ENCODE measurements at regions not wholly inside any gene's neighbourhood (a gene's known extent, or its start where the extent isn't known, plus 50 kb on each side); places are given as distances from the start of the nearest gene placed in this dataset.

- RAD21 ChIA-PET (ENCODE audit: low non-redundant PET in 1 of 2, low total read pairs in 2 of 2, uncharacterized antibody in 2 of 2, unreplicated experiment in 2 of 2) = no interaction called here
- no peaks in the 10 kb centered on the region for H4K20me1 ChIP-seq (ENCODE audit: insufficient read depth)
- no peak for ATAC-seq
- no peak overlapping the region for H3K4me3 ChIP-seq (replicated peaks in 1 of 2; ENCODE audit: low read depth in 1 of 2, low read length in 2 of 2)
- no peaks in the 10 kb centered on the region for H3K9me3 ChIP-seq (ENCODE audit: control insufficient read depth in 1 of 2, insufficient read depth in 1 of 2, low read depth in 1 of 2, low read length in 2 of 2)
- no peak overlapping the region for H2AFZ ChIP-seq (ENCODE audit: low read depth, low read length, poor library complexity, severe bottlenecking)
- no peak for DNase-seq (ENCODE audit: low read depth, low spot score)
- H3K27me3 ChIP-seq (ENCODE audit: insufficient read depth, low read length) = no peaks in the 10 kb centered on the region
- no TSS peak for BruUV-seq (replicated peaks)
- no peak overlapping the region for H3K4me2 ChIP-seq (ENCODE audit: low read length)
- H3K9me2 ChIP-seq (ENCODE audit: insufficient read depth) = no peaks in the 10 kb centered on the region
- POLR2A ChIA-PET = no interaction called here
- intact Hi-C loops (cut with micrococcal nuclease) = no loop called here
- no peak overlapping the region for H3K27ac ChIP-seq (ENCODE audit: low read depth, low read length)
- no peaks in the 10 kb centered on the region for H3K36me3 ChIP-seq (ENCODE audit: control insufficient read depth in 1 of 2, insufficient read depth in 2 of 2, low read length in 2 of 2)
- peaks cover 18 to 30% of the 10 kb centered on the region in 2 experiments for H3K4me1 ChIP-seq (ENCODE audit: control insufficient read depth in 1 of 2, insufficient read depth in 2 of 2, low read length in 2 of 2)
- CTCF ChIA-PET = no interaction called here
- H3K79me2 ChIP-seq (ENCODE audit: insufficient read depth, low read length) = no peaks in the 10 kb centered on the region
- no peak overlapping the region for H3K9ac ChIP-seq (ENCODE audit: low read length)
- no peak for TF ChIP-seq ZBTB33 (IDR thresholded peaks at IDR 0.05; ENCODE audit: extremely low read depth, insufficient replicate concordance, low read length)
- TF ChIP-seq FOSL1 (IDR thresholded peaks at IDR 0.05; ENCODE audit: low read depth) = no peak
- TF ChIP-seq ZFX (IDR thresholded peaks at IDR 0.05) = no peak
- no peak for TF ChIP-seq SP1 (IDR thresholded peaks at IDR 0.05; ENCODE audit: low read depth)
- no peak for TF ChIP-seq POLR2A (IDR thresholded peaks at IDR 0.05; ENCODE audit: borderline replicate concordance, extremely low read depth, insufficient read depth, insufficient read length)
- TF ChIP-seq ATF3 (IDR thresholded peaks at IDR 0.05) = no peak
- no peak for TF ChIP-seq SRF (IDR thresholded peaks at IDR 0.05; ENCODE audit: low read depth)
- no peak for TF ChIP-seq TCF7L2 (IDR thresholded peaks at IDR 0.05; ENCODE audit: borderline replicate concordance, extremely low read depth, insufficient read depth, insufficient read length)
- TF ChIP-seq SIN3A (IDR thresholded peaks at IDR 0.05; ENCODE audit: low read depth) = no peak
- TF ChIP-seq REST (IDR thresholded peaks at IDR 0.05; ENCODE audit: low read depth) = no peak
- no peak for TF ChIP-seq ELF1 (IDR thresholded peaks at IDR 0.05; ENCODE audit: borderline replicate concordance, low read depth)
- no peak for TF ChIP-seq CTCF (IDR thresholded peaks at IDR 0.05 in 2 of 3, conservative IDR thresholded peaks at IDR 0.05 in 1 of 3; ENCODE audit: borderline replicate concordance in 1 of 3, insufficient read depth in 1 of 3, low read depth in 2 of 3, low read length in 2 of 3)
- TF ChIP-seq JUND (IDR thresholded peaks at IDR 0.05) = no peak
- TF ChIP-seq MAX (IDR thresholded peaks at IDR 0.05) = no peak
- TF ChIP-seq YY1 (IDR thresholded peaks at IDR 0.05; ENCODE audit: extremely low read depth, insufficient replicate concordance, low read depth, low read length) = no peak
- no peak for TF ChIP-seq EZH2 (IDR thresholded peaks at IDR 0.05)
- TF ChIP-seq CEBPB (IDR thresholded peaks at IDR 0.05; ENCODE audit: low read depth) = no peak
Observed at GRCh38 chr14:34040766-34041165, 89.9 kb upstream of the EGLN3 start.

All from HCT116 (cell line).